NCI-H524 (cell line): ENCODE measurements at regions not wholly inside any gene's neighbourhood (a gene's known extent, or its start where the extent isn't known, plus 50 kb on each side); places are given as distances from the start of the nearest gene placed in this dataset.
A peak's percentile ranks its signal among the peaks of the same experiment; 100 is the strongest.

Source experiments
- DNase-seq, 2 experiments: peaks; one replicate each; lab custom pipeline; 2025; lab: John Stamatoyannopoulos, UW

GRCh38 chr1:213874789-213875188, 113.0 kb upstream of the PROX1 start:
- DNase-seq, result no peak

GRCh38 chr1:213876531-213876930, 111.2 kb upstream of the PROX1 start:
- no peak for DNase-seq

GRCh38 chr1:213883618-213884017, 104.2 kb upstream of the PROX1 start:
- DNase-seq, result no peak

GRCh38 chr1:213884402-213884801, 103.4 kb upstream of the PROX1 start:
- DNase-seq, result no peak

GRCh38 chr1:213884942-213885341, 102.8 kb upstream of the PROX1 start:
- DNase-seq, result no peak

GRCh38 chr1:213887842-213888241, 99.9 kb upstream of the PROX1 start:
- DNase-seq, result no peak

GRCh38 chr1:213891989-213892902, 95.5 kb upstream of the PROX1 start:
- DNase-seq, result peak in 1 of 2 experiments; percentile 21

GRCh38 chr1:213898684-213899083, 89.1 kb upstream of the PROX1 start:
- DNase-seq, result no peak

GRCh38 chr1:213899413-213899812, 88.4 kb upstream of the PROX1 start:
- DNase-seq, result no peak

- peak in 1 of 2 experiments; percentile 62 for DNase-seq
Measured at GRCh38 chr1:213905344-213905743, 82.4 kb upstream of the PROX1 start.

- no peak for DNase-seq
Measured at GRCh38 chr1:213908521-213908920, 79.3 kb upstream of the PROX1 start.

GRCh38 chr1:213914392-213914791, 73.4 kb upstream of the PROX1 start:
- peak; percentile 60 to 87 for DNase-seq

- DNase-seq, result no peak
Measured at GRCh38 chr1:213921311-213921710, 66.5 kb upstream of the PROX1 start.

GRCh38 chr1:213921712-213922111, 66.1 kb upstream of the PROX1 start:
- no peak for DNase-seq

GRCh38 chr1:213925531-213926182, 62.1 kb upstream of the PROX1 start:
- DNase-seq, result peak in 1 of 2 experiments; percentile 33

- DNase-seq, result no peak
Measured at GRCh38 chr1:213927846-213928245, 59.9 kb upstream of the PROX1 start.

- peak; percentile 86 to 91 for DNase-seq
Measured at GRCh38 chr1:213929398-213929797, 58.4 kb upstream of the PROX1 start.

- peak; percentile 36 to 46 for DNase-seq
Measured at GRCh38 chr1:213931836-213932235, 55.9 kb upstream of the PROX1 start.

- no peak for DNase-seq
Measured at GRCh38 chr1:213933336-213933735, 54.4 kb upstream of the PROX1 start.

- DNase-seq, result no peak
Measured at GRCh38 chr1:213934649-213935048, 53.1 kb upstream of the PROX1 start.

- DNase-seq, result no peak
Measured at GRCh38 chr1:213936571-213936970, 51.2 kb upstream of the PROX1 start.
